Endothelial cell of umbilical vein (primary cell): ENCODE measurements at regions not wholly inside any gene's neighbourhood (a gene's known extent, or its start where the extent isn't known, plus 50 kb on each side); places are given as distances from the start of the nearest gene placed in this dataset.

Experiments
- BruUV-seq: library from RNA; stranded (reverse); fragments of 400-500 nt; replicated peaks from 2 replicates; lab custom pipeline; 2021; lab: Mats Ljungman, UMichigan
- CTCF ChIA-PET: fragments of 300-600, 350-600 bp; sonication (Branson Sonifier 250); formaldehyde crosslinking; loops from one replicate; lab custom pipeline; 2021; ENCODE audit warnings: antibody characterized with exemption, inconsistent platforms; lab: Charles Lee
- POLR2A ChIA-PET: fragments of 300-600, 350-600 bp; sonication (Branson Sonifier 250); formaldehyde crosslinking; loops from one replicate; lab custom pipeline; 2021; ENCODE audit warnings: antibody characterized with exemption, inconsistent platforms; lab: Charles Lee
- DNase-seq: peaks from one replicate; pipeline ENCODE4 v3.0.0-alpha.2; 2011; ENCODE audit warnings: low read depth, low spot score
- FAIRE-seq: peaks from 2 replicates; lab custom pipeline; 2011; peaks lifted over from hg19 to GRCh38; lab: Jason Lieb, UNC
- H2AFZ ChIP-seq: 2 replicates; pipeline ENCODE4 v1.6.0; 2012; ENCODE audit warnings: low read depth, low read length, control low read depth, inconsistent platforms
- H3K27ac ChIP-seq: 2 replicates; pipeline ENCODE4 v1.5.1; 2011; ENCODE audit warnings: low read depth, mild to moderate bottlenecking, control low read depth, low read length, moderate library complexity; ENCODE audit not compliant: insufficient read depth
- H3K27me3 ChIP-seq, 2 experiments: 2 replicates each; pipeline versions ENCODE4 v1.6.0 to v1.6.1; 2011; ENCODE audit warnings: low read length in 2 of 2, mixed read lengths in 1 of 2; ENCODE audit not compliant: control insufficient read depth in 2 of 2, insufficient read depth in 2 of 2
- H3K36me3 ChIP-seq, 2 experiments: 2 replicates in 1 of 2; 3 replicates in 1 of 2; pipeline ENCODE4 v1.5.1; 2011; ENCODE audit warnings: low read length in 2 of 2, mild to moderate bottlenecking in 1 of 2, moderate library complexity in 1 of 2; ENCODE audit not compliant: control insufficient read depth in 2 of 2, insufficient read depth in 2 of 2; ENCODE audit errors: extremely low read depth in 1 of 2
- H3K4me1 ChIP-seq: 3 replicates; pipeline ENCODE4 v1.5.1; 2011; ENCODE audit warnings: mild to moderate bottlenecking, low read length; ENCODE audit not compliant: control insufficient read depth, insufficient read depth; ENCODE audit errors: extremely low read depth
- H3K4me2 ChIP-seq: 2 replicates; pipeline ENCODE4 v1.6.1; 2011; ENCODE audit warnings: low read length, control low read depth, mixed read lengths; ENCODE audit not compliant: insufficient read depth
- H3K4me3 ChIP-seq, 3 experiments: fragments of 200-600 bp in 1 of 3; sonication (generic), shearing (Covaris generic) in 1 of 3; replicated peaks in 1 of 3; 2 replicates each; pipeline ENCODE4 v1.5.1; 2011 to 2016; ENCODE audit warnings: control low read depth in 3 of 3, low read length in 3 of 3, mild to moderate bottlenecking in 2 of 3, inconsistent platforms in 1 of 3, low read depth in 1 of 3, moderate library complexity in 1 of 3; ENCODE audit not compliant: insufficient read depth in 1 of 3
- H3K79me2 ChIP-seq: 2 replicates; pipeline ENCODE4 v1.6.0; 2012; ENCODE audit warnings: low read length, inconsistent platforms; ENCODE audit not compliant: control insufficient read depth, insufficient read depth
- H3K9ac ChIP-seq: replicated peaks from 2 replicates; pipeline ENCODE3; 2011; ENCODE audit warnings: low read length, control low read depth; ENCODE audit not compliant: insufficient read depth; ENCODE audit errors: extremely low read depth
- H3K9me1 ChIP-seq: replicated peaks from 3 replicates; pipeline ENCODE4 v1.6.0; 2011; ENCODE audit warnings: mild to moderate bottlenecking, low read length; ENCODE audit not compliant: control insufficient read depth, insufficient read depth; ENCODE audit errors: extremely low read depth
- H3K9me3 ChIP-seq: replicated peaks from 2 replicates; pipeline ENCODE4 v1.5.1; 2012; ENCODE audit warnings: low read length, inconsistent platforms; ENCODE audit not compliant: control insufficient read depth, insufficient read depth
- H4K20me1 ChIP-seq: replicated peaks from 2 replicates; pipeline ENCODE3; 2011; ENCODE audit warnings: mild to moderate bottlenecking, low read length; ENCODE audit not compliant: control insufficient read depth, insufficient read depth; ENCODE audit errors: extremely low read depth
- CTCF ChIP-seq, 2 donors: IDR thresholded peaks; 1 replicate in 1 of 2; 2 replicates in 1 of 2; pipeline ENCODE4 v1.5.1; 2011; ENCODE audit warnings: low read length in 2 of 2, mild to moderate bottlenecking in 2 of 2, moderate library complexity in 2 of 2, control low read depth in 1 of 2, inconsistent platforms in 1 of 2, low read depth in 1 of 2; ENCODE audit not compliant: insufficient read depth in 1 of 2; ENCODE audit errors: extremely low read depth in 1 of 2
- EZH2 ChIP-seq: IDR thresholded peaks from 2 replicates; pipeline ENCODE4 v1.6.1; 2012; ENCODE audit warnings: borderline replicate concordance, low read depth, mild to moderate bottlenecking, moderate library complexity, low read length, inconsistent platforms; ENCODE audit not compliant: severe bottlenecking
- FOS ChIP-seq: IDR thresholded peaks from 2 replicates; pipeline ENCODE4 v1.6.1; 2011; ENCODE audit warnings: mild to moderate bottlenecking, low read length, moderate library complexity, borderline replicate concordance; ENCODE audit not compliant: insufficient read depth
- GATA2 ChIP-seq: IDR thresholded peaks from 2 replicates; pipeline ENCODE4 v1.7.0; 2011; ENCODE audit warnings: low read depth, mild to moderate bottlenecking, moderate library complexity, mixed read lengths, low read length; ENCODE audit not compliant: insufficient read length, insufficient read depth
- JUN ChIP-seq: IDR thresholded peaks from 2 replicates; pipeline ENCODE4 v1.6.1; 2011; ENCODE audit warnings: borderline replicate concordance, low read depth; ENCODE audit not compliant: insufficient read length, insufficient read depth
- MAX ChIP-seq: IDR thresholded peaks from 2 replicates; pipeline ENCODE4 v1.6.1; 2011; ENCODE audit not compliant: insufficient read depth, insufficient read length
- MYC ChIP-seq: IDR thresholded peaks from one replicate; pipeline ENCODE4 v1.6.1; 2011; ENCODE audit warnings: mild to moderate bottlenecking, low read depth, low read length
- POLR2A ChIP-seq: IDR thresholded peaks from 2 replicates; pipeline ENCODE4 v1.6.1; 2012; ENCODE audit warnings: low read depth, mild to moderate bottlenecking, control low read depth, low read length
- POLR2AphosphoS5 ChIP-seq: IDR thresholded peaks from 2 replicates; pipeline ENCODE4 v1.6.1; 2012; ENCODE audit warnings: low read depth, mild to moderate bottlenecking, control low read depth, low read length, moderate library complexity; ENCODE audit not compliant: insufficient read depth
- dilution Hi-C: fragments of 300-500 bp; cut with MboI; formaldehyde crosslinking; loops from one replicate; pipeline ENCODE4 v1.15.0; 2019; ENCODE audit warnings: low sequenced_read_pairs; ENCODE audit not compliant: extremely low pct_ligation_motif_present
- intact Hi-C: fragments of 100-400 bp; cut with micrococcal nuclease; formaldehyde crosslinking; loops from one replicate; pipeline ENCODE4 v1.10.0; 2022

GRCh38 chr2:64287202-64287740, 143.1 kb upstream of the PELI1 start:
- Histone ChIP-seq H3K4me2 (no peak overlapping the region), H3K4me3 (no peak overlapping the region), H3K4me1 (peaks cover 4% of the 10 kb centered on the region), H3K36me3 (no peaks in the 10 kb centered on the region), H3K9me3 (no peaks in the 10 kb centered on the region), H3K27me3 (no peaks in the 10 kb centered on the region), H3K9ac (no peak overlapping the region), H4K20me1 (no peaks in the 10 kb centered on the region), H3K79me2 (no peaks in the 10 kb centered on the region), H2AFZ (no peak overlapping the region), H3K27ac (no peak overlapping the region), H3K9me1 (no peaks in the 10 kb centered on the region)
- TF ChIP-seq JUN (no peak), CTCF (IDR thresholded peaks at IDR 0.05; ENCODE audit: extremely low read depth in 1 of 2, insufficient read depth in 1 of 2, low read depth in 1 of 2, low read length in 2 of 2) (no peak), EZH2 (no peak), MYC (no peak), POLR2A (no peak), MAX (no peak), GATA2 (no peak), POLR2AphosphoS5 (no peak), FOS (no peak)
- DNase-seq (no peak), FAIRE-seq (no peak)
- ChIA-PET POLR2A (no interaction called here), CTCF (no interaction called here)
- dilution Hi-C loops (no loop called here), intact Hi-C loops (no loop called here)
- no TSS peak for BruUV-seq
